HG03378 (cell line): ENCODE measurements at regions not wholly inside any gene's neighbourhood (a gene's known extent, or its start where the extent isn't known, plus 50 kb on each side); places are given as distances from the start of the nearest gene placed in this dataset.

Source experiments
- ATAC-seq: cut with Tn5 transposase; IDR thresholded peaks from one replicate; pipeline ENCODE4 v1.9.1; 2021; ENCODE audit warnings: mild to moderate bottlenecking, moderate library complexity; ENCODE audit not compliant: unreplicated experiment

GRCh38 chr11:122183933-122184332 is 67.9 kb upstream of the BLID start:
- no peak for ATAC-seq

GRCh38 chr11:122181893-122182292 is 65.9 kb upstream of the BLID start:
- no peak for ATAC-seq

- no peak for ATAC-seq
Measured at GRCh38 chr11:122181372-122181771, 65.4 kb upstream of the BLID start.

- ATAC-seq = no peak
Measured at GRCh38 chr11:122179961-122180834, 64.2 kb upstream of the BLID start.

- ATAC-seq = no peak
Measured at GRCh38 chr11:122178795-122179194, 62.8 kb upstream of the BLID start.

- ATAC-seq = no peak
Measured at GRCh38 chr11:122177238-122177637, 61.2 kb upstream of the BLID start.

- ATAC-seq = no peak
Measured at GRCh38 chr11:122176651-122177050, 60.6 kb upstream of the BLID start.

- ATAC-seq = no peak
Measured at GRCh38 chr11:122175306-122175705, 59.3 kb upstream of the BLID start.

GRCh38 chr11:122173587-122173986 is 57.6 kb upstream of the BLID start:
- no peak for ATAC-seq

GRCh38 chr11:122173074-122173450 is 57.0 kb upstream of the BLID start:
- no peak for ATAC-seq

GRCh38 chr11:122172352-122173073 is 56.5 kb upstream of the BLID start:
- ATAC-seq = no peak

GRCh38 chr11:122170815-122171475 is 54.9 kb upstream of the BLID start:
- ATAC-seq = no peak

- no peak for ATAC-seq
Measured at GRCh38 chr11:122168218-122168617, 52.2 kb upstream of the BLID start.

- no peak for ATAC-seq
Measured at GRCh38 chr11:122167100-122167499, 51.1 kb upstream of the BLID start.

GRCh38 chr11:122165607-122166371 is 49.8 kb upstream of the BLID start:
- no peak for ATAC-seq
